ENCODE measurements at regions not wholly inside any gene's neighbourhood (a gene's known extent, or its start where the extent isn't known, plus 50 kb on each side); places are given as distances from the start of the nearest gene placed in this dataset.

GRCh38 chr5:145441228-145441627 is 393.9 kb downstream of the PRELID2 start (continued):
- TF ChIP-seq, protein P1, sequence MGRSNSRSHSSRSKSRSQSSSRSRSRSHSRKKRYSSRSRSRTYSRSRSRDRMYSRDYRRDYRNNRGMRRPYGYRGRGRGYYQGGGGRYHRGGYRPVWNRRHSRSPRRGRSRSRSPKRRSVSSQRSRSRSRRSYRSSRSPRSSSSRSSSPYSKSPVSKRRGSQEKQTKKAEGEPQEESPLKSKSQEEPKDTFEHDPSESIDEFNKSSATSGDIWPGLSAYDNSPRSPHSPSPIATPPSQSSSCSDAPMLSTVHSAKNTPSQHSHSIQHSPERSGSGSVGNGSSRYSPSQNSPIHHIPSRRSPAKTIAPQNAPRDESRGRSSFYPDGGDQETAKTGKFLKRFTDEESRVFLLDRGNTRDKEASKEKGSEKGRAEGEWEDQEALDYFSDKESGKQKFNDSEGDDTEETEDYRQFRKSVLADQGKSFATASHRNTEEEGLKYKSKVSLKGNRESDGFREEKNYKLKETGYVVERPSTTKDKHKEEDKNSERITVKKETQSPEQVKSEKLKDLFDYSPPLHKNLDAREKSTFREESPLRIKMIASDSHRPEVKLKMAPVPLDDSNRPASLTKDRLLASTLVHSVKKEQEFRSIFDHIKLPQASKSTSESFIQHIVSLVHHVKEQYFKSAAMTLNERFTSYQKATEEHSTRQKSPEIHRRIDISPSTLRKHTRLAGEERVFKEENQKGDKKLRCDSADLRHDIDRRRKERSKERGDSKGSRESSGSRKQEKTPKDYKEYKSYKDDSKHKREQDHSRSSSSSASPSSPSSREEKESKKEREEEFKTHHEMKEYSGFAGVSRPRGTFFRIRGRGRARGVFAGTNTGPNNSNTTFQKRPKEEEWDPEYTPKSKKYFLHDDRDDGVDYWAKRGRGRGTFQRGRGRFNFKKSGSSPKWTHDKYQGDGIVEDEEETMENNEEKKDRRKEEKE (IDR thresholded peaks at IDR 0.05; ENCODE audit: borderline replicate concordance in 1 of 2, control insufficient read depth in 1 of 2, low read depth in 2 of 2, low read length in 1 of 2): no peak
- TF ChIP-seq MYBL2 (IDR thresholded peaks at IDR 0.05; ENCODE audit: low read depth) (no peak), MYBL2 (CRISPR knock-in tag; IDR thresholded peaks at IDR 0.05; ENCODE audit: borderline replicate concordance) (no peak), ZNF696 (CRISPR knock-in tag; conservative IDR thresholded peaks at IDR 0.05) (no peak)

GRCh38 chr5:145437627-145438026 is 397.5 kb downstream of the PRELID2 start:
- Histone ChIP-seq H3K4me2 (ENCODE audit: insufficient read depth, low read length) (no peak overlapping the region), H3K4me3 (no peak overlapping the region), H3K9ac (ENCODE audit: insufficient read depth in 1 of 2, low read depth in 2 of 2, low read length in 2 of 2) (no peak overlapping the region), H3K79me2 (ENCODE audit: control insufficient read depth, insufficient read depth, low read length) (no peaks in the 10 kb centered on the region), H3K9me1 (ENCODE audit: control insufficient read depth, insufficient read depth, low read length) (no peaks in the 10 kb centered on the region), H3K9me3 (replicated peaks; ENCODE audit: control insufficient read depth, insufficient read depth, low read depth, low read length) (no peaks in the 10 kb centered on the region), H3K27ac (ENCODE audit: extremely low read depth, low read depth, low read length) (no peak overlapping the region), H3K27me3 (ENCODE audit: control insufficient read depth in 2 of 2, insufficient read depth in 2 of 2, low read length in 2 of 2) (no peaks in the 10 kb centered on the region), H2AFZ (ENCODE audit: low read depth, low read length) (no peak overlapping the region), H3K36me3 (ENCODE audit: control insufficient read depth, insufficient read depth, low read length) (no peaks in the 10 kb centered on the region), H4K20me1 (replicated peaks; ENCODE audit: control insufficient read depth, insufficient read depth, low read length) (no peaks in the 10 kb centered on the region), H3K4me1 (replicated peaks in 1 of 2; ENCODE audit: control insufficient read depth in 2 of 2, insufficient read depth in 2 of 2, low read length in 2 of 2) (no peaks in the 10 kb centered on the region)
- BruUV-seq (replicated peaks): no TSS peak
- CTCF ChIA-PET (ENCODE audit: low intra/inter-chr PET ratio): no interaction called here
- POLR2A ChIA-PET: no interaction called here
- DNase-seq (ENCODE audit: extremely low read depth in 1 of 4, low spot score in 3 of 4) (no peak), ATAC-seq (no peak), FAIRE-seq (no peak)
- intact Hi-C loops (cut with micrococcal nuclease): no loop called here
- whole genome bisulfite sequencing (ENCODE audit: insufficient coverage, low coverage, missing lambda C conversion rate): 0% methylated on average over 2 of the region's 3 CpGs
- in situ Hi-C loops (cut with MboI): no loop called here
- TF ChIP-seq ZNF398 (CRISPR knock-in tag; IDR thresholded peaks at IDR 0.05) (no peak), ZNF696 (CRISPR knock-in tag; conservative IDR thresholded peaks at IDR 0.05) (no peak), CUX1 (CRISPR knock-in tag; IDR thresholded peaks at IDR 0.05) (no peak)

All from K562 (cell line).